H9 (cell line): ENCODE measurements at regions not wholly inside any gene's neighbourhood (a gene's known extent, or its start where the extent isn't known, plus 50 kb on each side); places are given as distances from the start of the nearest gene placed in this dataset.

Source experiments
- DNase-seq: peaks from one replicate; pipeline ENCODE4 v3.0.0-alpha.2; 2017
- H2AFZ ChIP-seq: one replicate; pipeline ENCODE4 v1.6.1; 2013; ENCODE audit warnings: mild to moderate bottlenecking, low read length, control low read depth, moderate library complexity
- H2AK5ac ChIP-seq: 2 replicates; pipeline ENCODE4 v1.6.1; 2013; ENCODE audit warnings: low read length, control low read depth, mixed read lengths; ENCODE audit not compliant: insufficient read length
- H2BK120ac ChIP-seq: one replicate; pipeline ENCODE4 v1.6.1; 2013; ENCODE audit warnings: low read depth, mild to moderate bottlenecking, low read length, control low read depth, inconsistent platforms; ENCODE audit not compliant: poor library complexity, severe bottlenecking
- H2BK12ac ChIP-seq: 2 replicates; pipeline ENCODE4 v1.6.1; 2013; ENCODE audit warnings: low read length, control low read depth, mixed read lengths, low read depth; ENCODE audit not compliant: insufficient read length
- H2BK15ac ChIP-seq: 2 replicates; pipeline ENCODE4 v1.6.1; 2013; ENCODE audit warnings: low read depth, low read length, control low read depth
- H2BK20ac ChIP-seq: one replicate; pipeline ENCODE4 v1.6.1; 2013; ENCODE audit warnings: low read depth, mild to moderate bottlenecking, low read length, control low read depth, inconsistent platforms; ENCODE audit not compliant: poor library complexity, severe bottlenecking
- H2BK5ac ChIP-seq: 2 replicates; pipeline ENCODE4 v1.6.1; 2013; ENCODE audit warnings: low read length, control low read depth, mixed read lengths; ENCODE audit not compliant: insufficient read length
- H3K14ac ChIP-seq: 2 replicates; pipeline ENCODE4 v1.6.1; 2013; ENCODE audit warnings: low read length, control low read depth; ENCODE audit not compliant: insufficient read depth
- H3K18ac ChIP-seq: 2 replicates; pipeline ENCODE4 v1.6.1; 2013; ENCODE audit warnings: low read depth, mild to moderate bottlenecking, mixed read lengths, low read length, control low read depth; ENCODE audit not compliant: insufficient read length
- H3K23ac ChIP-seq: 2 replicates; pipeline ENCODE4 v1.6.1; 2013; ENCODE audit warnings: low read length, control low read depth, mixed read lengths, low read depth; ENCODE audit not compliant: insufficient read length
- H3K23me2 ChIP-seq: 2 replicates; pipeline ENCODE4 v1.6.1; 2013; ENCODE audit warnings: low read depth, mild to moderate bottlenecking, mixed read lengths, low read length, control low read depth; ENCODE audit not compliant: insufficient read length, poor library complexity, severe bottlenecking
- H3K27ac ChIP-seq: 2 replicates; pipeline ENCODE4 v1.5.1; 2013; ENCODE audit warnings: low read length, control low read depth, mixed read lengths, low read depth; ENCODE audit not compliant: insufficient read length
- H3K27me3 ChIP-seq: 2 replicates; pipeline ENCODE4 v1.6.1; 2013; ENCODE audit warnings: low read length, control low read depth, inconsistent platforms; ENCODE audit not compliant: insufficient read depth
- H3K4ac ChIP-seq: 2 replicates; pipeline ENCODE4 v1.6.1; 2013; ENCODE audit warnings: low read depth, mild to moderate bottlenecking, control low read depth, inconsistent platforms, low read length, moderate library complexity
- H3K4me1 ChIP-seq: 2 replicates; pipeline ENCODE4 v1.6.1; 2013; ENCODE audit warnings: low read length, control low read depth, inconsistent platforms; ENCODE audit not compliant: insufficient read depth
- H3K4me2 ChIP-seq: 2 replicates; pipeline ENCODE4 v1.6.1; 2013; ENCODE audit warnings: low read length, control low read depth, mixed read lengths; ENCODE audit not compliant: insufficient read length, insufficient read depth
- H3K56ac ChIP-seq: 2 replicates; pipeline ENCODE4 v1.6.1; 2013; ENCODE audit warnings: low read depth, mild to moderate bottlenecking, mixed read lengths, low read length, control low read depth; ENCODE audit not compliant: insufficient read length
- H3K79me1 ChIP-seq: 2 replicates; pipeline ENCODE4 v1.6.1; 2013; ENCODE audit warnings: low read depth, mild to moderate bottlenecking, moderate library complexity, low read length, control low read depth, inconsistent platforms; ENCODE audit not compliant: insufficient read depth, poor library complexity, severe bottlenecking
- H3K79me2 ChIP-seq: 2 replicates; pipeline ENCODE4 v1.6.1; 2013; ENCODE audit warnings: low read length, control low read depth, inconsistent platforms; ENCODE audit not compliant: insufficient read depth
- H3K9ac ChIP-seq: 2 replicates; pipeline ENCODE4 v1.6.1; 2013; ENCODE audit warnings: low read length, control low read depth, mixed read lengths; ENCODE audit not compliant: insufficient read length; ENCODE audit errors: extremely low read depth
- H3K9me3 ChIP-seq: one replicate; pipeline ENCODE4 v1.6.1; 2013; ENCODE audit warnings: low read depth, low read length, inconsistent platforms; ENCODE audit not compliant: control insufficient read depth
- H3T11ph ChIP-seq: one replicate; pipeline ENCODE4 v1.6.1; 2013; ENCODE audit warnings: mild to moderate bottlenecking, low read length, control low read depth, inconsistent platforms
- H4K20me1 ChIP-seq: one replicate; pipeline ENCODE4 v1.6.1; 2013; ENCODE audit not compliant: control insufficient read depth, insufficient read length, insufficient read depth
- H4K5ac ChIP-seq: 2 replicates; pipeline ENCODE4 v1.6.1; 2013; ENCODE audit warnings: low read depth, mild to moderate bottlenecking, mixed read lengths, low read length, control low read depth; ENCODE audit not compliant: insufficient read length
- H4K8ac ChIP-seq: replicated peaks from 2 replicates; pipeline ENCODE4 v1.6.1; 2013; ENCODE audit warnings: low read length, control low read depth, mixed read lengths, low read depth; ENCODE audit not compliant: insufficient read length
- H4K91ac ChIP-seq: 2 replicates; pipeline ENCODE4 v1.6.1; 2013; ENCODE audit warnings: low read depth, mild to moderate bottlenecking, moderate library complexity, mixed read lengths, low read length, control low read depth; ENCODE audit not compliant: insufficient read length
- H3K27ac Mint-ChIP-seq, 3 experiments: 2 replicates in 2 of 3; 3 replicates in 1 of 3; pipeline ENCODE4 v1.8.0; 2020 to 2021; ENCODE audit warnings: mixed read lengths in 3 of 3, mild to moderate bottlenecking in 1 of 3, moderate library complexity in 1 of 3
- H3K27me3 Mint-ChIP-seq: 2 replicates; pipeline ENCODE4 v1.8.0; 2021; ENCODE audit warnings: low read depth, mild to moderate bottlenecking, moderate library complexity, mixed read lengths
- H3K36me3 Mint-ChIP-seq, 3 experiments: 2 replicates in 2 of 3; 3 replicates in 1 of 3; pipeline ENCODE4 v1.8.0; 2020 to 2021; ENCODE audit warnings: low read depth in 3 of 3, mixed read lengths in 3 of 3; ENCODE audit not compliant: insufficient read depth in 1 of 3
- H3K4me1 Mint-ChIP-seq, 2 experiments: 2 replicates each; pipeline ENCODE4 v1.8.0; 2020; ENCODE audit warnings: mixed read lengths in 2 of 2
- H3K4me3 Mint-ChIP-seq, 2 experiments: 2 replicates in 1 of 2; 3 replicates in 1 of 2; pipeline ENCODE4 v1.8.0; 2020 to 2021; ENCODE audit warnings: mild to moderate bottlenecking in 2 of 2, mixed read lengths in 2 of 2, moderate library complexity in 1 of 2
- H3K9me3 Mint-ChIP-seq, 2 experiments: 2 replicates in 1 of 2; 3 replicates in 1 of 2; pipeline ENCODE4 v1.8.0; 2020; ENCODE audit warnings: mild to moderate bottlenecking in 2 of 2, mixed read lengths in 2 of 2, moderate library complexity in 1 of 2
- CTCF ChIP-seq: fragments of 200-600 bp; sonication (generic); conservative IDR thresholded peaks from 3 replicates; pipeline ENCODE4 v1.8.0; 2021; ENCODE audit warnings: antibody characterized with exemption, mild to moderate bottlenecking
- WGBS: extraction: QIAGEN DNeasy Blood & Tissue Kit; methylation state at CpG from one replicate; pipeline ENCODE4 v1.1.7; 2013; ENCODE audit warnings: missing lambda C conversion rate, low lambda C conversion rate, mixed read lengths; ENCODE audit not compliant: insufficient read length; ENCODE audit errors: extremely low coverage; 5-methylcytosine and 5-hydroxymethylcytosine counted together

GRCh38 chr18:22800551-22800951, 132.6 kb upstream of the RBBP8 start:
- no peak overlapping the region for H2AK5ac ChIP-seq
- no peak overlapping the region for H3K27ac ChIP-seq
- no peak overlapping the region for H4K8ac ChIP-seq
- no peak overlapping the region for H3K4me3 Mint-ChIP-seq
- no peaks in the 10 kb centered on the region for H4K20me1 ChIP-seq
- H3K79me1 ChIP-seq, result no peaks in the 10 kb centered on the region
- H3K4me1 ChIP-seq, result no peaks in the 10 kb centered on the region
- H2BK12ac ChIP-seq, result no peak overlapping the region
- no peak overlapping the region for H3K27ac Mint-ChIP-seq
- H3K79me2 ChIP-seq, result no peaks in the 10 kb centered on the region
- no peak overlapping the region for H2BK15ac ChIP-seq
- peaks cover 5 to 13% of the 10 kb centered on the region in 2 experiments; a peak in 3 of 4 replicates for H3K4me1 Mint-ChIP-seq
- H2BK20ac ChIP-seq, result no peak overlapping the region
- peaks cover 4% of the 10 kb centered on the region for H3K23me2 ChIP-seq
- H3K18ac ChIP-seq, result no peak overlapping the region
- whole genome bisulfite sequencing, result no CpG with 5 or more reads among the region's 7 CpGs
- no peak overlapping the region for H3K9ac ChIP-seq
- H3K4ac ChIP-seq, result no peak overlapping the region
- H4K91ac ChIP-seq, result no peak overlapping the region
- no peak overlapping the region for H3K4me2 ChIP-seq
- no peak overlapping the region for H2AFZ ChIP-seq
- TF ChIP-seq CTCF, result no peak
- 0 out of 7 replicates have a peak, but pooled peaks cover 0 to 2% (median 0%) of the 10 kb centered on the region in 3 experiments for H3K36me3 Mint-ChIP-seq
- H2BK120ac ChIP-seq, result no peak overlapping the region
- DNase-seq, result no peak
- H3K9me3 Mint-ChIP-seq, result no peaks in the 10 kb centered on the region
- no peak overlapping the region for H2BK5ac ChIP-seq
- H3K9me3 ChIP-seq, result no peaks in the 10 kb centered on the region
- H3K14ac ChIP-seq, result no peak overlapping the region
- H3K27me3 ChIP-seq, result no peaks in the 10 kb centered on the region
- no peak overlapping the region for H4K5ac ChIP-seq
- no peak overlapping the region for H3K23ac ChIP-seq
- no peak overlapping the region for H3K56ac ChIP-seq
- peaks cover 2% of the 10 kb centered on the region for H3K27me3 Mint-ChIP-seq
- H3T11ph ChIP-seq, result no peak overlapping the region
